NCI-H226 (cell line): ENCODE measurements at regions not wholly inside any gene's neighbourhood (a gene's known extent, or its start where the extent isn't known, plus 50 kb on each side); places are given as distances from the start of the nearest gene placed in this dataset.

ENCODE experiments used
- DNase-seq: peaks from one replicate; pipeline ENCODE4 v3.0.0-alpha.2; 2015

DNA sequence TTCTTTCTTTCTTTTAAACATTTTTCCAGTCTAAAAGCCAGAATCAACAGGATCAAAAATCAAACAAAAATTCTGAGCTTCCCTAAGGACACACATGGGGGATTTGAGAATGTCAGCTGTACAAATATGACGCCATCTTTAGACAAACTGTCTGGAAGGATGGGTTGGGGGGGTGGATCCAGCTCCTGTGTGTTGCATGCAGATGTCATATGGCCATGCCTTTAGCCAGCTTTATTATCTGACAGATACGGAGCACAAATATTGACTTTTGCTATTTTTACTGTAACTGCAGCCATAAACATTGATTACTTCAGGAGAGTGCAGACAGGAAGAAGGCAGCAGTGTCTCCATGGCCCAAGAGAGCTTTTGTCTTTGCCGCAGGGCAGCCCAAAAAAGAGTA is 279.4 kb upstream of the ELAC2 start:
- no peak for DNase-seq

DNA sequence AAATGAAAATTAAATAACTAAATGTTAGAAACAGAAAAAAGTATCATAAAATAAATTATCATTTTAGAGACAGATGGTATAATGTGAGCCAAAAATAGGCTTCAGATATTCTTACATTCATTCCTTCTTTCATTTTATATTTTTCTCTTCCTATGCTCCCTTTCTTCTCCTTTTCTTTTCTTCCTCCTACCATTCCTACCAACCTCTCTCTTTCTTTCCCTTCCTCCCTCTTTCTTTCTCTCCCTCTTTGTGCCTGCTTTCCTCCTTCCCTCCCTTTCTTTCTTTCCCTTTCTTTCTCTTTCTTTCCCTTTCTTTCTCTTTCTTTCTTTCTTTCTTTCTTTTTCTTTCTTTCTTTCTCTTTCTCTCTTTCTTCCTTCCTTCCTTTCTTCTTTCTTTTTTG is 275.6 kb upstream of the ELAC2 start:
- DNase-seq, result no peak

DNA sequence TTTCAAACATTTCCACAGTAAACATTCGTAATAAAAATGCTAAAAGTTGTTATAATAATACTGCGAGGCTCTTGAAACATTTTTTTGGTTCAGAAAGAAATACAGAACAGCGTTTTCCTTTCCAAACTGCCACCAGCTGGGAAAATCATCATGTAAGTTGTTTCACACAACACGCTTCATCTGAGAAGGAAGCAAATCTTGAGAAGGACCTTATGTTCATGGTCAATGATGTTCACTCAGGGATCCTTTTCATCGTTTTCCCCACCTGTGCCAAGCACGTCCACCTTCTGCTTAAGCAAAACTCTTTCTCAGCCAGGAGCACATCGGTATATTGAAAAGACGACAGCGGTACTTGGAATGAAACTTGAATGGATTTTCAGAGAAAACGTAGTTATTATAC is 274.5 kb upstream of the ELAC2 start:
- DNase-seq, result no peak

DNA sequence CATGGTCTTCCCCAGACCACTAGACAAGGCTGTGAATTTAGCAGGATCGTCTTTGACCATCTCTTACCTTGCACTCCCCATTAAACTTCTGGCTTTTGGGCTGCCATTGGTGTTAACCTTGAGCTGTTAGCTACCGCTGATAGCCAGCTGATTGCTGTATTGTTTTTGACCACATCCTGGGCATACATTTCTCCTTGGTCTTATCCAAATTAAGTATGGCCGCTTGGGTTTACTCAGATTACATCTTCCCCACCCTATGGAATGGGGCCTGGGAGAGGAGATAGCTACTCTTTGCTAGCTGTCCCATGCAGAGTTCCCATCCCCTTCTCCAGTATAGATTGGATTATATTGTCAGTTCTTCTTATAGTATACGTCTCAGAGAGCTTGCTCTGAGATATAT is 270.4 kb upstream of the ELAC2 start:
- DNase-seq, result no peak

DNA sequence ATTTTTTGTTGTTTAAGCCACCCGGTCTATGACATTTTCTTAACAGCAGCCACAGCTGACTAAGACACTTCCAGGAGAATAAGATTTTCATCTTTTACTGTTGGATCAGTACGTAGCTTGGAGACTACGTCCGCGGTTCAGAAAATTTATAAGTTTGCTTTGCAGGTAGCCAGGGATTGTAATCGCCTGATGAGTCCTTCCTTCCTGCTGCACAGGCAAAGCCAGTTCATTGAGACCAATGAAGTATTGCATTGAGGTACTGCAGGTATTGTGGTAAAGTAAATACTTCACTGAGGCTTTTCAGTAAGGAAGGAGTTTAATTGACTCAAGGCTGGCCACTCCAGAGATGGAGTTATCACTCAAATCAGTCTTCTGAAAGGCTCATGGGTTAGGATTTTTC is 269.4 kb upstream of the ELAC2 start:
- no peak for DNase-seq

DNA sequence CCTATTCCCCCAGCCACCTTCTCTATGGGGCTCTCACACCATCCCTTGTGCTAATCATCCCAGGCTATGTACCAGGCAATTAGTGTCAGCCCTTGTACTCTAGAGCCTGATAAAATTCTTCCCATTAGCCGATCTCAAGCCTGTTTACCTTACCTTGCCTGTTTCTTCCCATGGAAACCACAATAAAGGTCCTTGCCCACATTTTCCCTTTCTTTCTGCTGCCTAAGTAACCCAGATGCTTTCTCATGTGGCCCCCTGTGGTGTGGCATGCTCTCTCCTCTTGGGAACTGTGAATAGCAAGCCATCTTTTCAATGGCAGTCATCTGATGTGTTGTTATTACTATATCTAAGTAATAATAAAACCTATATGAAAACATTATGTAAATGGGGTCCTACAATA is 265.8 kb upstream of the ELAC2 start:
- no peak for DNase-seq

DNA sequence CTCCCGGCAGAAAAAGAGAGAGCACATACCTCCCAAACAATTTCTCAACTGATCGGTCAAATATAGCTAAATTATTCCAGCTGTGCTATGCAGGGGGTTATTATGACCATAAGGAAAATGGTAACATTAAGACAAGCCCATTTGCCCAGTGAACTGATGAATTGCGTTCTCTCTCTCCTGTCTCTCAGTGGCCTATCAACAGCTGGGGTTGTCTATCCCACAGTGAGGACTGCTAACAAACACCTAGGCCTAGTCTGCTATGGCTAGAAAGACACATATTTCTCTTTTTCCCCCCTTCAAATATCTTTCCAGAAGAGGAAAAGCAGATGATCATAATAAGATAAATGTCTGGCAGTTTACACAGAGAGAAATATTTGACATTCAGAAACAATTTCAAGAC is 263.8 kb upstream of the ELAC2 start:
- DNase-seq, result no peak

DNA sequence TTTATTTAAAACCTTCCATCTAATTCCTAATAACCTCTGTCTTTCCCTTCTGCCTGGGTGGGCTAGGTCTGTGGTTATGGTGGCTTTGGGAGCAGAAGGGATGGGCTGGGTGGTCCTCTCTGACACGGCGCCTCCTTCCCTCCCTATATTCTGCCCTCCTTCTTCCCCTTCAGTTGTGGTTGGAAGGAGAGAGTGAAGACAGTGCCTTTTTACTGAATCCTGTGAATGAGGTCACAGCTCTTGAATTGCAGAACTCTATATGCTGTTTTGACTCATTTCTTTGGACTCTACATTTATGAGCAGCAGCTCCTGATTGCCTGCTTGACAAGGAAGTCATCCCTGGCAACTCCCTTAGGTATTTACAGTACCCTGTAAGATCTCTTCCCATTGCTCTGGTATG is 256.0 kb upstream of the ELAC2 start:
- no peak for DNase-seq

DNA sequence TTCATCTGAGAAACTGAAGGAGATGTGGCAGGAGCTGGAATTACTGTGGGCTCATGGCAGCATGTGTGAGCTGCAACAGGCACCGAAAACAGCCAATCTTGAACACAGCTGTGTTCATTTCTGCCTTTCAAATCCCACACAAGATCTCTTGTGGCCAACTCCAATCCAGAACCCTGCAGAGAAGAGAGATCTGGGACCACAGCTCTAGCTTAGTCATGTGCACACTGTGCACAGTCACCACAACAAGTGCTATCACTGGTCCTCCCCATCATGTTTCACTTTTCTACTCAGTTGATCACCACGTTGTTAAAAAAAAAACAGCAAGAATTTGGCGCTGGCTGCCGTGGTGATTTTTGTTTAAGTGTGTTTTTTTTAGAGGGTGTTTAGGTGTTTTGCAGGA is 254.5 kb upstream of the ELAC2 start:
- no peak for DNase-seq

DNA sequence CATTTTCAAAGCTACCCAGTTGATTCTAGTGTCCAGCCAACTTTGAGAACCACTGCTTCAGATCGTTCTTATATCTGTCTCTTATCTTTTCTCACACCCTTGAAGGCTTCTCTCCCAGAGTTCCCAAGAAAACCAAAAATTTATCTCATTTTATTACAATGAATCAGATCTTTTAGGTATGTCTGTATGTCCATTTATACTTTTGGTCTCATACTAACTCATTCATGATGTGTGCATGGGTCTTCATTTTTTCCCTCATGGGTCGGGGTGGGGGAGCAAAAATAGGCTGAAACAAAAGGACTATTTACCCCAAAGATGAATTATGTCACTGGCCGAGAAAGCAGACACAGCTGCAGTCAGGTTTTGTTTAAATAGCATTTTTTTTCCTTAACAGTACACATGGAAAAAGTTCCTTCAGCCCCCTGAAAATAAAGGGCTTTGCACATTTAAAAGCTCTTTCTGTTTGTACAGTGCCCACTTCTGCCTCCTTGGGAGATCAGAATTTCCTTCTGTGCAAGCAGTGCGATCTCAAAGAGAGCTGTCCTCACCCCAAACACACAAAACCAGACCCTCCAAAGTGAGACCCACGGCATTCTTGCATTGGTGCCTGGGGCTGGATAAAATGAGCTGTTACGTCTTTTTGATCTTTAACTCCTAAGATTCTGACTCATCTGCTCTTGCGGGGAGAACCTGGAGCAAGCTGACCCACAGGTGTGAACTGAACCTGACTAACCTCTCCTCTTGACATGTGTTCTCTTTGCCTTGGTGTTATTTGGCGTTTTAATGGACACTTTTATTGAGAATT is 251.2 kb upstream of the ELAC2 start:
- no peak for DNase-seq

DNA sequence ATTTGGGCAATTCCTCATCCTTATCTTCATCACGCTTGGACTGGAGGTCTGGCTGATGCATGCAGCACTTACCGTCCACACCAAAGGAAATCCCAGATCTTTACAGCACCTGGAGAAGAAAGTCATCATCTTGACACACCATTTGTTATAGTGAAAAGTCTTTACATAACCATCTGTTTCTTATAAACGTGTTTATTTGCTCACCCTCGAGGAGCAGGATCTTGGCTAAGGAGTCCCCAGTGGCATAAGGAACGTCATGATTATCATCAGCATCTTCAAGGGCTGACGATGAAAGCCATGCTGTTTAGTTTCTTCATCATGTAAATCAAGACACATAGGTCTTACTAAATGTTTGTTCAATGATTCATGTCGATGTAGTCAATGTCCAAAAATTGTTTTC is 248.8 kb upstream of the ELAC2 start:
- DNase-seq, result no peak

DNA sequence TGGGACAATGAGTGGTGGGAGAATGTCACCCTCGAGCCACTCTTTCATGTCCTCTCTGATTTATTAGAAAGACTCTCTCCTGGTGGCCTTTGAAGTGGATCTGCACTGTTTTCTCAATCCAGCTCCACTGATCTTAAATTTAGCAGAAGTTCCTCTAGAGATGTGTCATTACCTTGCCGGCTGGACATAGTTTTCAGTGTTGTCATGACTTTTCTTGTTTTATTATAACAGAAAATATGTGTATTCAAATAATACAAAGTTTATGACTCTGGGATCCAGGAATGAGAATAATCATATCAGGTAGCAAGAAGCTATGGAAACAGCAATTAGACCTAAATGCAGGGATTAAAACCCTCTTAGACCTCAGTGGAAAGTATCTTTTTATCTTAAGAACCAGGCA is 247.5 kb upstream of the ELAC2 start:
- no peak for DNase-seq

DNA sequence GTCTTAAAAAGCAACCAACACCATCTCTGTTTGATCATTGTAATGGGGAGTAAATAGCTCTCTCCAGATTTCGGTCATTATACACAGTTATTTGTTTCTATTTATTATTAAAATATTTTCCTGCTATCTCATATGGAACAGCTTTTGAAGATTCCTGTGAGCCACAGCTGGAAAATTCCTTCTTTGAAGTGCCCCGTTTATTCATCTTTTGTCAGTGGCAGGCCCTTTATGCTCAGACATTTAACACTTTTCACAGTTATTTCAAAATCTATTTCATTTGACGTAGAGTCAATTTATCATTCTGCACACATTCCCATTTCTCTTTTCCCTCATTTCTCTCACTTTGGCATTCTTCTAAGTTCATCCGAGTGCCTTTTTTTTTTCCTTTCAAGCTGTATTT is 245.9 kb upstream of the ELAC2 start:
- no peak for DNase-seq

DNA sequence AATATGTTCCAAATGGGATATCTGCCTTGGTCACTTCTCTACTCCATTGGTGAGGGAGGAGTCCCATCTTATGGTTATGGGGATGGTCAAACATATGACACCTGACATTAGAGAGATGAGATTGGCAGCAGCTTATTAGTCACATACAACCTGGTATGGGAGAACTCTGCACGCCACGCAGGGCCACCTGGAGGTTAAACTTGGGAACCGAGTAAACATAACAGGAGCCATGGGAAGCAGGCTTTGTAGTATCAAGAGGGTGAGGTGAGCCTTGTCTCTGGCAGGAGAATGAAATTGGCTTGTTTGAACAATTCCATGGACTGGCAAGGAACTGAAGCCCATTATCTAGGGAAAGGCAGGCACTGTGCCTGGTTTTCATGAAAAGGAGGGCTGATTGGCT is 238.7 kb upstream of the ELAC2 start:
- no peak for DNase-seq

DNA sequence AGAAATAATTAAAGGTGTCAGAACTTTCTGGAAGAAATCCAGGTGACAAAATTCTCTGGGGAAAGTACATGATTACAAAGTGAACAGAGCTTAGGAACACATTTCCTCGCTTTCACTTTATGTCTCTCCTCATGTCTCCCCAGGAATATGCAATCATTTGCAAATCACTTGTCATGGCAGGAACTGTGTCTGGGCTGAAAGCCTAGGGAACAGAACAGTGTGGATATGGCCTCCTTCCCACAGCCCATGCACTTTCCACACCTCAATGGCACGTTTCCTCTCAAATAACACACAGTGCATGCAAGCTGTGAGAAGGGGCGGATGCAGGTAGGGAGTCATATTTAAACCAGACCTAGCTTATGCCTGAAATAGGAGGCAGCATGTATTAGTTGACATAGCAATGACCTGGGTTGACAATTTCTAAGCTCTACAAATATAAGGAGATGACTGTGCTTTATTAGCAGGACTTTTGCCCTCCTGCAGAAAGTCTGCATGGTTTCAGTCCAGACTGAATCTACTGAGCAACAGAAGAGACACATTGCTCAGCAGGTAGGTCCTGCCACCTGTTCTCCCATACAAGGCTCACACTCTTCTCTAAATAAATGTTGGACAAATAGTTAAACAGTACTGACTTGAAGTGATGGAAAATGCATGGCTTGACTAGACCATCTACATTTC is 236.0 kb upstream of the ELAC2 start:
- DNase-seq, result no peak

DNA sequence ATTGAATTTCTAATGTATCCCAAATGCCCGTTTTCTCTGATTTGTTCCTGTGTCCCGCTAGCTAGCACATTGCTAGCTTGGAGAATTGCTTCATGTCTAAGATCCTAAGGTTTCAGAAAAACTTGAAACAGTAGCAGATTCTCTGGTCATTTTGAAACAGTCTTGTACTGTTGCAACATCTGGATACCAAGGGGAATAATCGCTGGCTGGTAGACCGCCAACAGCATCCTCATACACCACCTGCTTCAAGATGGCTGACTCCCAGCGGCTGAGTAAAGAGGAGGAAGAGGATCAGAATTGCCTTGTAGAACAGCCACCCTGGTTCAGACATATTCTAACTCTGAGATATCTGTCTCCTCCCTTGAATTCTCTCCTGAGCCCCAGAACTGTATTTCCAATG is 226.7 kb upstream of the ELAC2 start:
- DNase-seq, result no peak

DNA sequence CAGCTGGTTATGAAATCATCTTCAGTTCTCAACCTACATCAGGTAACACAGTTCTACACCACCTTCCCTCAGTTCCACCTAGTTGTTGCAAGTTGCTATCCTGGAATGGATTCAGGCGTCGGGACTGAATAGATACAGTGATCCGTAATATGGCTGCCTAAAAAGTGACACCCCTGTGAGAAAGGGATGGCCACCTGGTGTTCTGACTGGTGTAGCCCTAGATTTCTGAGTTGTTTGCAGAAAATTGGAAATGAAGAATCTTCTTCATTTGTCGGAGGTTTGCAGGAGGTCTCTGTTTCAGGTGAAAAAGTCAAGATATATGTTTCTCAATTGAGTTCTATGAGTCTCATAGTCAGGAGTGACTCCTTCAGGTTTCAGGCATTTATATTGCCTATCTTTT is 225.8 kb upstream of the ELAC2 start:
- DNase-seq, result no peak

DNA sequence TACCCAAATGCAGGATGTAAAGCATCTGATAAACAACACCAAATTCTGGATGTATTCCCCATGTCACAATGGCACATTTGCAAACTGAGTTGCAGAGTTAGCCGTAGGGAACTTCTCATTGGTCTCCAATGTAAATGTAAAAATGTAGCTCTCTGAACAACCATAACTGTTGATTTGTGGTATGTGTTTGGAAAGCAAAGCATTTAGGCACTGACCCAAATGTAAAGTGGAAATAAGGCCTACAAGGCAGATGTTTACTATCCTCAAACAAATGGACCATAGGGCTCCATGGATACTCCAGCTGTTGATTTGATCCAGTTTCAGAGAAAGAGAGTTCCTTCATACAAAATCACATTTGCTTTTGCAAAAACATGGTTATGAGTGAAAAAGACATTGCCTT is 223.0 kb upstream of the ELAC2 start:
- DNase-seq, result no peak

DNA sequence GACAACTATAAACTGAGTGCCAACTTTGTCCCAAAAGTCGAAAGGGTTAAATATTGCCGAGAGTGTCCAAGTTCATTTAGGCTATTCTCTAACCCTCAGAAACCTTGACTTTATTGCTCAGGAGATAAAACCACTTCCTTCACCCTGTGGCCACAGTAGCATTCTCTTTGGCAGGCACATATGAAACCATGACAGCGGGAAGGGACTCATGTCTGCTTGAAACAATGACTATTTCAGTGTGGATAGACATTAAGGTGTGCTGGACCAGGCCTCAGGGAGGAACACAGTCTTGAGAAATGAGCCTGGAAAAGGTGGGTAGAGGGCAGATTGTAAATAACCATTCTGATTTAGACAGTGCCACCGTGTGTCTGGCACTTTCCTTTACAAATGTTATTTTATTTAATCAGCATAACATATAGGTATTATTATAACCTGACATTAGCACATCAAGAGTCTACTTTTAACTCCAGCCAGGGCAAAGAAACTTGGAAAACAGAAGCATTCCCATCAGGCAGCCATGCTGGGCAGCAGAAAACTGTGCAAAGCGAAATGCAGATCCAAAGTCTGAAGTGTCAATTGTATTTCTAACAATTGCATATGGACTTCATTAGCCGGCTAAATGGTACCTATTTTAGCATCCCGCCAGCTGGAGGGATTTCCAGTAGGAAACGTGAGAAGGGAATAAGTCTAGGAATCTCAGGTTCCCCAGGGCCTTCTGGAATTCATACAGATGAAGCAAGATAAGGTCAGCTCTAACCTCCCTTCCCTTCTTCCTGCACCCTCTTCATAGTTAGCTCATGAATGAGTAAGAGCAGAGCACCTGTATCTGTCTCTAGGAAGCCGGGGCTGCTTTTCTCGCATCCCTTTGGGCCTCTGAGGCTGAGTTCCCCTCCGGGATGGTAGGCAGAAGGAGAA is 212.8 kb upstream of the ELAC2 start:
- DNase-seq, result no peak

DNA sequence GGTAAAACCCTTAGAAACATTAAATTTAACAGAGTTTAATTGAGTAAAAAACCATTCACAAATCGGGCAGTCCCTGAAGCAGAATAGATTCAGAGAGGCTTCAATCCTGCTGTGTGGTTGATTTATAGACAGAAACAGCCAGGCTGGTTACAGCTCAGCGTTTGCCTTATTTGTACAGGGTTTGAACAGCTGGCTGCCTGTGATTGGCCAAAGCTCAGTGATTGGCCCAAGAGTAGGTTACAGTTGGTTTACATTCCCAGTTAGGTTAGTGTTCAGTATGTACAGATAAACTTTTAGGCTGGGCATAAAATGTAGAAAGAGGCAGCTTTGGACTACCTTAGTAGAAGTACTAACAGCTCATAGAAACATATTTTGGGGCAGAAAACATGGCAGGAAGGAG is 210.4 kb upstream of the ELAC2 start:
- no peak for DNase-seq

DNA sequence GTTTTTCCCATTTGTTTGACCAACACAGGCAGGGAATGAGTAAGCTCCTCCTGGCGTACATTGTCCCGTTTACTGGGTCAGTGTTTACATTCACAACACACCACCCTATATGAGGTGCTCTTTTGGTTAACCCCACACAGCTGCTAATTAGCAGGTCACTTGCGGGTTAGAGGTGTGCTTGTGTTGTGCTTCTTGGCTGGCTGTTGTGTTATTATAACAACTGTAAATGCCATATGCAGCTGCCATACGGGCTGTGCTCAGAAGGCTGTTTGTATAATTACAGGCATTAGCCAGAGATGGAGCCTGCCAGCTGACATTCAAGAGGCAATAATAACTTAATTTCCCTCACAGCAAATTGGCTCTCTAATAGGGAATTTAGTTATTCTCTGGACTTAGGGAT is 205.1 kb upstream of the ELAC2 start:
- no peak for DNase-seq

DNA sequence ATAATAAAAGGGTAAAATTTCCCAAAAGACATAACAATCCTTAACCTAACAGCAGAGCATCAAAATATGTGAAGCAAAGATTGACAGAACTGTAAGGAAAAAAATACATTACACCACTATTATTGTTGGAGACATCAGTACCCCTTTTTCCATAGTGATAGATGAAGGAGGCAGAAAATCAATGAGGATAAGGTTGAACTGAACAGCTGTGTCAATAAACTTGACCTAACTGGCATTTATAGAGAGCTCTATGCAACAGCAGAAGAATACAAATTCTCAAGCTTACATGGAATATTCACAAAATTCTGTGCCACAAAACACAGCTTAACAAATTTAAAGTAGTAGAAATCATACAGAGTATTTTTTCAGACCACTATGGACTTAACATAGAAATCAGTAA is 195.0 kb upstream of the ELAC2 start:
- no peak for DNase-seq

DNA sequence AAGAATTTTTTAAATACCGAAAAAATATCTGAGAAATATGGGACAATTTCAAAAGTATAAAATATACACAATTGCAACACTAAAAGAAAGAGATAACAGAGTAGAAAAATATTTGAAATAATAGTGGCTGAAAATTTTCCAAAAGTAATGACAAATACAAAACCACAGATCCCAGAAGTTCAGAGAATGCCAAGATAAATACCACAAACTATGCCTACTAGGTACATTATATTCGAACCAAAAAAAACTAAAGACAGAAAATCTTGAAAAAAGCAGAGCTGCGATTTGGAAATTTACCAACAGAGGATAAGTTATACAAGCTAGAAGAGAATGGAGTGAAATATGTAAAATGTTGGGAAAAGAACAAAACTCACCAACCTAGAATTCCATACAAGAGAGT is 191.3 kb upstream of the ELAC2 start:
- DNase-seq, result no peak
